Hepatocyte (in vitro differentiated cells): ENCODE measurements at regions not wholly inside any gene's neighbourhood (a gene's known extent, or its start where the extent isn't known, plus 50 kb on each side); places are given as distances from the start of the nearest gene placed in this dataset.

ENCODE experiments used
- DNase-seq: peaks from one replicate; pipeline ENCODE4 v3.0.0-alpha.2; 2016; ENCODE audit warnings: low spot score
- H2AFZ ChIP-seq: fragments of 200-600 bp; sonication (generic); 2 replicates; pipeline ENCODE4 v1.6.0; 2016; ENCODE audit warnings: antibody characterized with exemption, mild to moderate bottlenecking
- H3K27ac ChIP-seq: fragments of 200-600 bp; sonication (generic); 2 replicates; pipeline ENCODE4 v1.5.1; 2016; ENCODE audit warnings: mild to moderate bottlenecking
- H3K27me3 ChIP-seq: fragments of 200-600 bp; sonication (generic); 2 replicates; pipeline ENCODE4 v1.6.1; 2016
- H3K36me3 ChIP-seq: fragments of 200-600 bp; sonication (generic); replicated peaks from 2 replicates; pipeline ENCODE4 v1.5.1; 2016; ENCODE audit warnings: low read depth; ENCODE audit not compliant: insufficient read depth
- H3K4me1 ChIP-seq: fragments of 200-600 bp; sonication (generic); 2 replicates; pipeline ENCODE4 v1.5.1; 2016; ENCODE audit warnings: mild to moderate bottlenecking, moderate library complexity; ENCODE audit not compliant: insufficient read depth
- H3K4me2 ChIP-seq: fragments of 200-600 bp; sonication (generic); 2 replicates; pipeline ENCODE4 v1.6.0; 2016
- H3K4me3 ChIP-seq: fragments of 200-600 bp; sonication (generic); 2 replicates; pipeline ENCODE4 v1.5.1; 2016; ENCODE audit warnings: mild to moderate bottlenecking
- H3K79me2 ChIP-seq: fragments of 200-600 bp; sonication (generic); 2 replicates; pipeline ENCODE4 v1.6.0; 2017; ENCODE audit warnings: mild to moderate bottlenecking
- H3K9me2 ChIP-seq: fragments of 200-600 bp; sonication (generic); replicated peaks from 2 replicates; pipeline ENCODE4 v1.6.0; 2017; ENCODE audit warnings: mild to moderate bottlenecking; ENCODE audit not compliant: insufficient read depth
- H3K9me3 ChIP-seq: fragments of 200-600 bp; sonication (generic); 2 replicates; pipeline ENCODE4 v1.5.1; 2016; ENCODE audit warnings: low read depth, mild to moderate bottlenecking
- H4K20me1 ChIP-seq: fragments of 200-600 bp; sonication (generic); 2 replicates; pipeline ENCODE4 v1.6.0; 2016; ENCODE audit warnings: mild to moderate bottlenecking; ENCODE audit not compliant: insufficient read depth, poor library complexity, severe bottlenecking
- CTCF ChIP-seq: fragments of 200-600 bp; sonication (generic); IDR thresholded peaks from 2 replicates; pipeline ENCODE4 v1.5.1; 2016; ENCODE audit warnings: antibody characterized with exemption, mild to moderate bottlenecking; ENCODE audit not compliant: poor library complexity
- EZH2 ChIP-seq: fragments of 200-600 bp; sonication (generic); IDR thresholded peaks from 2 replicates; pipeline ENCODE4 v1.6.1; 2016; ENCODE audit warnings: antibody characterized with exemption, mild to moderate bottlenecking, borderline replicate concordance
- EZH2phosphoT487 ChIP-seq: fragments of 200-600 bp; sonication (generic); IDR thresholded peaks from one replicate; pipeline ENCODE4 v1.6.1; 2018; ENCODE audit warnings: antibody characterized with exemption, mild to moderate bottlenecking, low read depth, moderate library complexity; ENCODE audit not compliant: unreplicated experiment, severe bottlenecking
- WGBS: methylation state at CpG from one replicate; pipeline ENCODE4 v1.1.6; 2016; ENCODE audit warnings: low lambda C conversion rate; ENCODE audit errors: missing lambda C conversion rate; 5-methylcytosine and 5-hydroxymethylcytosine counted together

GRCh38 chr21:26754853-26755252, 90.4 kb downstream of the ADAMTS1 start:
- H3K27ac ChIP-seq: no peak overlapping the region
- no peaks in the 10 kb centered on the region for H3K9me2 ChIP-seq
- no peaks in the 10 kb centered on the region for H3K9me3 ChIP-seq
- TF ChIP-seq CTCF (no peak), EZH2phosphoT487 (no peak), EZH2 (no peak)
- H3K4me3 ChIP-seq: no peak overlapping the region
- H2AFZ ChIP-seq: no peak overlapping the region
- no peak overlapping the region for H3K4me2 ChIP-seq
- no peaks in the 10 kb centered on the region for H3K4me1 ChIP-seq
- H3K36me3 ChIP-seq: no peaks in the 10 kb centered on the region
- H3K27me3 ChIP-seq: no peaks in the 10 kb centered on the region
- DNase-seq: no peak
- 81% methylated on average over 2 of the region's 2 CpGs for WGBS
- no peaks in the 10 kb centered on the region for H4K20me1 ChIP-seq
- no peaks in the 10 kb centered on the region for H3K79me2 ChIP-seq

GRCh38 chr21:26753822-26754221, 91.4 kb downstream of the ADAMTS1 start:
- no peaks in the 10 kb centered on the region for H3K27me3 ChIP-seq
- H3K79me2 ChIP-seq: no peaks in the 10 kb centered on the region
- H3K4me1 ChIP-seq: no peaks in the 10 kb centered on the region
- H3K4me2 ChIP-seq: no peak overlapping the region
- no peaks in the 10 kb centered on the region for H3K9me2 ChIP-seq
- TF ChIP-seq EZH2 (no peak), EZH2phosphoT487 (no peak), CTCF (no peak)
- no peak overlapping the region for H3K27ac ChIP-seq
- 98% methylated on average over 4 of the region's 4 CpGs for WGBS
- H4K20me1 ChIP-seq: no peaks in the 10 kb centered on the region
- H3K36me3 ChIP-seq: no peaks in the 10 kb centered on the region
- DNase-seq: no peak
- H3K9me3 ChIP-seq: no peaks in the 10 kb centered on the region
- H2AFZ ChIP-seq: no peak overlapping the region
- H3K4me3 ChIP-seq: no peak overlapping the region

- H4K20me1 ChIP-seq: no peaks in the 10 kb centered on the region
- H3K4me1 ChIP-seq: no peaks in the 10 kb centered on the region
- DNase-seq: no peak
- no peak overlapping the region for H3K4me3 ChIP-seq
- no peak for TF ChIP-seq EZH2phosphoT487
- TF ChIP-seq EZH2: no peak
- TF ChIP-seq CTCF: no peak
- H3K9me3 ChIP-seq: no peaks in the 10 kb centered on the region
- H3K79me2 ChIP-seq: no peaks in the 10 kb centered on the region
- 70% methylated on average over 2 of the region's 2 CpGs for WGBS
- H3K27ac ChIP-seq: no peak overlapping the region
- no peaks in the 10 kb centered on the region for H3K27me3 ChIP-seq
- H3K9me2 ChIP-seq: no peaks in the 10 kb centered on the region
- no peaks in the 10 kb centered on the region for H3K36me3 ChIP-seq
- no peak overlapping the region for H3K4me2 ChIP-seq
- no peak overlapping the region for H2AFZ ChIP-seq
Measured at GRCh38 chr21:26752849-26753248, 92.4 kb downstream of the ADAMTS1 start.

- 95% methylated on average over 4 of the region's 4 CpGs for WGBS
- H3K4me1 ChIP-seq: no peaks in the 10 kb centered on the region
- no peak for DNase-seq
- H3K27me3 ChIP-seq: no peaks in the 10 kb centered on the region
- H3K36me3 ChIP-seq: no peaks in the 10 kb centered on the region
- no peak overlapping the region for H2AFZ ChIP-seq
- no peaks in the 10 kb centered on the region for H4K20me1 ChIP-seq
- H3K9me3 ChIP-seq: no peaks in the 10 kb centered on the region
- no peak for TF ChIP-seq EZH2phosphoT487
- no peak for TF ChIP-seq EZH2
- TF ChIP-seq CTCF: no peak
- no peak overlapping the region for H3K27ac ChIP-seq
- no peak overlapping the region for H3K4me2 ChIP-seq
- no peak overlapping the region for H3K4me3 ChIP-seq
- no peaks in the 10 kb centered on the region for H3K79me2 ChIP-seq
- H3K9me2 ChIP-seq: no peaks in the 10 kb centered on the region
Measured at GRCh38 chr21:26751305-26751704, 93.9 kb downstream of the ADAMTS1 start.
